ENCODE measurements at regions not wholly inside any gene's neighbourhood (a gene's known extent, or its start where the extent isn't known, plus 50 kb on each side); places are given as distances from the start of the nearest gene placed in this dataset.

- no peak for TF ChIP-seq CTCF (conservative IDR thresholded peaks at IDR 0.05; ENCODE audit: low read length)
- H3K4me3 ChIP-seq (ENCODE audit: low read length) = no peak overlapping the region
- DNase-seq (ENCODE audit: low read depth) = no peak
Observed at GRCh38 chr5:3905031-3905430, 309.4 kb downstream of the IRX1 start.

- no peak overlapping the region for H3K4me3 ChIP-seq (ENCODE audit: low read length)
- TF ChIP-seq CTCF (conservative IDR thresholded peaks at IDR 0.05; ENCODE audit: low read length) = no peak
- DNase-seq (ENCODE audit: low read depth) = no peak
Observed at GRCh38 chr5:3905521-3905920, 309.9 kb downstream of the IRX1 start.

GRCh38 chr5:3911111-3911510 lies 315.5 kb downstream of the IRX1 start:
- no peak overlapping the region for H3K4me3 ChIP-seq (ENCODE audit: low read length)
- TF ChIP-seq CTCF (conservative IDR thresholded peaks at IDR 0.05; ENCODE audit: low read length) = no peak
- no peak for DNase-seq (ENCODE audit: low read depth)

GRCh38 chr5:3911773-3912172 lies 316.1 kb downstream of the IRX1 start:
- DNase-seq (ENCODE audit: low read depth) = no peak
- no peak overlapping the region for H3K4me3 ChIP-seq (ENCODE audit: low read length)
- no peak for TF ChIP-seq CTCF (conservative IDR thresholded peaks at IDR 0.05; ENCODE audit: low read length)

GRCh38 chr5:3912790-3913189 lies 317.2 kb downstream of the IRX1 start:
- no peak for DNase-seq (ENCODE audit: low read depth)
- no peak overlapping the region for H3K4me3 ChIP-seq (ENCODE audit: low read length)
- TF ChIP-seq CTCF (conservative IDR thresholded peaks at IDR 0.05; ENCODE audit: low read length) = no peak

GRCh38 chr5:3913279-3913678 lies 317.6 kb downstream of the IRX1 start:
- peak; percentile 0 for DNase-seq (ENCODE audit: low read depth)
- TF ChIP-seq CTCF (conservative IDR thresholded peaks at IDR 0.05; ENCODE audit: low read length) = no peak
- no peak overlapping the region for H3K4me3 ChIP-seq (ENCODE audit: low read length)

GRCh38 chr5:3925022-3925421 lies 329.4 kb downstream of the IRX1 start:
- H3K4me3 ChIP-seq (ENCODE audit: low read length) = no peak overlapping the region
- DNase-seq (ENCODE audit: low read depth) = no peak

More at GRCh38 chr5:3925022-3925421, 329.4 kb downstream of the IRX1 start:
- no peak for TF ChIP-seq CTCF (conservative IDR thresholded peaks at IDR 0.05; ENCODE audit: low read length)

Data from AG10803 (cell line).